ENCODE measurements at regions not wholly inside any gene's neighbourhood (a gene's known extent, or its start where the extent isn't known, plus 50 kb on each side); places are given as distances from the start of the nearest gene placed in this dataset.

- Histone ChIP-seq H3K9me3 (no peaks in the 10 kb centered on the region), H3K36me3 (no peaks in the 10 kb centered on the region), H3K27ac (no peak overlapping the region), H3K27me3 (replicated peaks; ENCODE audit: insufficient read depth) (no peaks in the 10 kb centered on the region), H3K4me3 (no peak overlapping the region), H3K4me1 (replicated peaks) (no peaks in the 10 kb centered on the region)
- TF ChIP-seq POLR2AphosphoS5 (IDR thresholded peaks at IDR 0.05) (no peak), POLR2A (IDR thresholded peaks at IDR 0.05) (no peak), CTCF (IDR thresholded peaks at IDR 0.05) (no peak)
- intact Hi-C loops (cut with DNase I), result no loop called here
- 54% methylated on average over 5 of the region's 5 CpGs for WGBS
- no peak for DNase-seq (ENCODE audit: low spot score)
Measured at GRCh38 chr2:138415985-138416384, 85.6 kb upstream of the SPOPL start.

- Histone ChIP-seq H3K4me3 (no peak overlapping the region), H3K27ac (no peak overlapping the region), H3K4me1 (replicated peaks) (no peaks in the 10 kb centered on the region), H3K9me3 (no peaks in the 10 kb centered on the region), H3K36me3 (no peaks in the 10 kb centered on the region), H3K27me3 (replicated peaks; ENCODE audit: insufficient read depth) (no peaks in the 10 kb centered on the region)
- no peak for DNase-seq (ENCODE audit: low spot score)
- intact Hi-C loops (cut with DNase I), result no loop called here
- WGBS, result 90% methylated on average over 2 of the region's 2 CpGs
- TF ChIP-seq CTCF (IDR thresholded peaks at IDR 0.05) (no peak), POLR2AphosphoS5 (IDR thresholded peaks at IDR 0.05) (no peak), POLR2A (IDR thresholded peaks at IDR 0.05) (no peak)
Measured at GRCh38 chr2:138418453-138418852, 83.1 kb upstream of the SPOPL start.

GRCh38 chr2:138421315-138421970 lies 80.1 kb upstream of the SPOPL start:
- Histone ChIP-seq H3K27ac (no peak overlapping the region), H3K4me3 (no peak overlapping the region), H3K27me3 (replicated peaks; ENCODE audit: insufficient read depth) (no peaks in the 10 kb centered on the region), H3K9me3 (no peaks in the 10 kb centered on the region), H3K36me3 (no peaks in the 10 kb centered on the region), H3K4me1 (replicated peaks) (no peaks in the 10 kb centered on the region)
- 60% methylated on average over 3 of the region's 3 CpGs for WGBS
- no peak for DNase-seq (ENCODE audit: low spot score)
- intact Hi-C loops (cut with DNase I), result no loop called here
- TF ChIP-seq POLR2AphosphoS5 (IDR thresholded peaks at IDR 0.05), result no peak
- TF ChIP-seq CTCF (IDR thresholded peaks at IDR 0.05), result no peak
- TF ChIP-seq POLR2A (IDR thresholded peaks at IDR 0.05), result no peak

- TF ChIP-seq POLR2A (IDR thresholded peaks at IDR 0.05), result no peak
- no peak for TF ChIP-seq CTCF (IDR thresholded peaks at IDR 0.05)
- no peak for TF ChIP-seq POLR2AphosphoS5 (IDR thresholded peaks at IDR 0.05)
- DNase-seq (ENCODE audit: low spot score), result no peak
- Histone ChIP-seq H3K27ac (no peak overlapping the region), H3K9me3 (no peaks in the 10 kb centered on the region), H3K36me3 (no peaks in the 10 kb centered on the region), H3K4me3 (no peak overlapping the region), H3K4me1 (replicated peaks) (no peaks in the 10 kb centered on the region), H3K27me3 (replicated peaks; ENCODE audit: insufficient read depth) (no peaks in the 10 kb centered on the region)
- intact Hi-C loops (cut with DNase I), result no loop called here
Measured at GRCh38 chr2:138421971-138422335, 79.6 kb upstream of the SPOPL start.

GRCh38 chr2:138423198-138423597 lies 78.4 kb upstream of the SPOPL start:
- Histone ChIP-seq H3K4me3 (no peak overlapping the region), H3K4me1 (replicated peaks) (no peaks in the 10 kb centered on the region), H3K36me3 (no peaks in the 10 kb centered on the region), H3K27ac (no peak overlapping the region), H3K27me3 (replicated peaks; ENCODE audit: insufficient read depth) (no peaks in the 10 kb centered on the region), H3K9me3 (no peaks in the 10 kb centered on the region)
- no peak for TF ChIP-seq POLR2A (IDR thresholded peaks at IDR 0.05)
- no peak for TF ChIP-seq CTCF (IDR thresholded peaks at IDR 0.05)
- TF ChIP-seq POLR2AphosphoS5 (IDR thresholded peaks at IDR 0.05), result no peak
- intact Hi-C loops (cut with DNase I), result no loop called here
- WGBS, result 96% methylated on average over 2 of the region's 2 CpGs
- no peak for DNase-seq (ENCODE audit: low spot score)
